ENCODE measurements at regions not wholly inside any gene's neighbourhood (a gene's known extent, or its start where the extent isn't known, plus 50 kb on each side); places are given as distances from the start of the nearest gene placed in this dataset.

DNA sequence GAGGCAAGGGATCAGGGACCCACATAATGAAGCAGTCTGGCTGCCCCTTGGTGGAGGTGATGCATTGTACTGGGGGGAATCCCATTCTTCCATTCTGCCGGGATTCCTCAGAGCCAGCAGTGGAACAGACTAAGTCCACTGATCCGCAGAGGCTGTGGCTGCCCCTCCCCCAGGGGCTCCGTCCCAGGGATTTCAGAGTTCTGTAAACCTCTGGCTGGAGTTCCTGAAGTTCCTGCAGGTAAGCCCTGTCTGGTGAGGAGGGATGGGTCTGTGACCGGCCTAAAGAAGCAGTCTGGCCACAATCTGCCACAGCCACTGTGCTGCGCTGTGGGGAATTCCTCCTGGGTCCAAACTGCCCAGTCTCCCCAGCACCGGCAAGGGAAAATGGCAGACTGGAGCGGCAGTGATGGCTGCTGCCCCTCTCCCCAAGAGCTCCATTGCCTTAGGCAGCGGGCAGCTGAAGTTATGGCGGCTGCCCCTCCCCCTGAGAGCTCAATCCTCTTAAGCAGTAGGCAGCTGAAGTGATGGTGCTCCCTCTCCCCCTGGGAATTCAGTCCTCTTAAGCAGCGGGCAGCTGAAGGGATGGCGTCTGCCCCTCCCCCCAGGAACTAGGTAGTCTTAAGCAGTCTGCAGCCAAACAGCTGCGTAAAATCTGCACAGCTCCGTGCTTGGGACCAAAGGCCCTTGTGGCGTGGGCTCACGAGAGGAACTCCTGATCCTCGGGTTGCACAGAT lies 155.7 kb downstream of the PCDH17 start:
- TF ChIP-seq, protein P1, sequence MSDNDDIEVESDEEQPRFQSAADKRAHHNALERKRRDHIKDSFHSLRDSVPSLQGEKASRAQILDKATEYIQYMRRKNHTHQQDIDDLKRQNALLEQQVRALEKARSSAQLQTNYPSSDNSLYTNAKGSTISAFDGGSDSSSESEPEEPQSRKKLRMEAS (CRISPR knock-in tag; IDR thresholded peaks at IDR 0.05), result no peak
- TF ChIP-seq, protein P2, sequence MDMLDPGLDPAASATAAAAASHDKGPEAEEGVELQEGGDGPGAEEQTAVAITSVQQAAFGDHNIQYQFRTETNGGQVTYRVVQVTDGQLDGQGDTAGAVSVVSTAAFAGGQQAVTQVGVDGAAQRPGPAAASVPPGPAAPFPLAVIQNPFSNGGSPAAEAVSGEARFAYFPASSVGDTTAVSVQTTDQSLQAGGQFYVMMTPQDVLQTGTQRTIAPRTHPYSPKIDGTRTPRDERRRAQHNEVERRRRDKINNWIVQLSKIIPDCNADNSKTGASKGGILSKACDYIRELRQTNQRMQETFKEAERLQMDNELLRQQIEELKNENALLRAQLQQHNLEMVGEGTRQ (CRISPR knock-in tag; IDR thresholded peaks at IDR 0.05), result no peak
- TF ChIP-seq OVOL2 (CRISPR knock-in tag; IDR thresholded peaks at IDR 0.05; ENCODE audit: borderline replicate concordance) (no peak), ESRRA (CRISPR knock-in tag; IDR thresholded peaks at IDR 0.05; ENCODE audit: borderline replicate concordance) (no peak), FOXJ3 (CRISPR knock-in tag; IDR thresholded peaks at IDR 0.05; ENCODE audit: borderline replicate concordance) (no peak), FOXP1 (CRISPR knock-in tag; IDR thresholded peaks at IDR 0.05; ENCODE audit: borderline replicate concordance) (no peak)
- TF ChIP-seq, protein P3, sequence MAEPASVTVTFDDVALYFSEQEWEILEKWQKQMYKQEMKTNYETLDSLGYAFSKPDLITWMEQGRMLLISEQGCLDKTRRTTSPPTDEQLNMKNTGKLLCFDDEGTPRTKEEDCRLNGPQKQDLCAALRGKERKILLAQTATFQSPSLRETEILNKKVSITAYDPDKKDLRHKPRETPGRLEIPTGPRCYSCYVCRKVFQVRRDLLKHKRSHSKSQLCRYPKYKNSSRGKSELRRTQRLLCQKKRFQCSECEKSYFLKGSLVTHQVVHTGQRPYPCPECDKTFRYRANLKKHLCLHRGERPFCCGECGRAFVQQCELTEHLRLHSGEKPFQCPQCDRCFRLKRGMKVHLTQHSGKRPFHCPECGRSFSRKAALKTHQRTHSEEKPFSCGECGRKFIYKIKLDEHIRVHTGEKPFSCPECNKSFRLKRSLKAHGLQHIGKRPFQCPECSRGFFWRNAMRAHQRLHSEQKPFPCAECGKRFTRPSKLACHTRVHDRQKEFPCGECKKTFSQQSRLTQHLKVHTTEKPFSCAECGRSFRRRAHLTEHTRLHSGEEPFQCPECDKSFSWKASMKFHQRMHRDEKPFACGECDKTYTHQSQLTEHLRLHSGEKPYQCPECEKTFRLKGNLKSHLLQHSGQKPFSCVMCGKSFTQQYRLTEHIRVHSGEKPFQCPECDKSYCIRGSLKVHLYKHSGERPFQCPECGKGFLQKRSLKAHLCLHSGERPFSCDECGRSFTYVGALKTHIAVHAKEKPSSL (CRISPR knock-in tag; conservative IDR thresholded peaks at IDR 0.05), result no peak
- TF ChIP-seq, protein P4, sequence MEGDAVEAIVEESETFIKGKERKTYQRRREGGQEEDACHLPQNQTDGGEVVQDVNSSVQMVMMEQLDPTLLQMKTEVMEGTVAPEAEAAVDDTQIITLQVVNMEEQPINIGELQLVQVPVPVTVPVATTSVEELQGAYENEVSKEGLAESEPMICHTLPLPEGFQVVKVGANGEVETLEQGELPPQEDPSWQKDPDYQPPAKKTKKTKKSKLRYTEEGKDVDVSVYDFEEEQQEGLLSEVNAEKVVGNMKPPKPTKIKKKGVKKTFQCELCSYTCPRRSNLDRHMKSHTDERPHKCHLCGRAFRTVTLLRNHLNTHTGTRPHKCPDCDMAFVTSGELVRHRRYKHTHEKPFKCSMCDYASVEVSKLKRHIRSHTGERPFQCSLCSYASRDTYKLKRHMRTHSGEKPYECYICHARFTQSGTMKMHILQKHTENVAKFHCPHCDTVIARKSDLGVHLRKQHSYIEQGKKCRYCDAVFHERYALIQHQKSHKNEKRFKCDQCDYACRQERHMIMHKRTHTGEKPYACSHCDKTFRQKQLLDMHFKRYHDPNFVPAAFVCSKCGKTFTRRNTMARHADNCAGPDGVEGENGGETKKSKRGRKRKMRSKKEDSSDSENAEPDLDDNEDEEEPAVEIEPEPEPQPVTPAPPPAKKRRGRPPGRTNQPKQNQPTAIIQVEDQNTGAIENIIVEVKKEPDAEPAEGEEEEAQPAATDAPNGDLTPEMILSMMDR (IDR thresholded peaks at IDR 0.05), result no peak
- TF ChIP-seq, protein P5, sequence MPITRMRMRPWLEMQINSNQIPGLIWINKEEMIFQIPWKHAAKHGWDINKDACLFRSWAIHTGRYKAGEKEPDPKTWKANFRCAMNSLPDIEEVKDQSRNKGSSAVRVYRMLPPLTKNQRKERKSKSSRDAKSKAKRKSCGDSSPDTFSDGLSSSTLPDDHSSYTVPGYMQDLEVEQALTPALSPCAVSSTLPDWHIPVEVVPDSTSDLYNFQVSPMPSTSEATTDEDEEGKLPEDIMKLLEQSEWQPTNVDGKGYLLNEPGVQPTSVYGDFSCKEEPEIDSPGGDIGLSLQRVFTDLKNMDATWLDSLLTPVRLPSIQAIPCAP (CRISPR knock-in tag; IDR thresholded peaks at IDR 0.05), result no peak
- TF ChIP-seq, protein P6, sequence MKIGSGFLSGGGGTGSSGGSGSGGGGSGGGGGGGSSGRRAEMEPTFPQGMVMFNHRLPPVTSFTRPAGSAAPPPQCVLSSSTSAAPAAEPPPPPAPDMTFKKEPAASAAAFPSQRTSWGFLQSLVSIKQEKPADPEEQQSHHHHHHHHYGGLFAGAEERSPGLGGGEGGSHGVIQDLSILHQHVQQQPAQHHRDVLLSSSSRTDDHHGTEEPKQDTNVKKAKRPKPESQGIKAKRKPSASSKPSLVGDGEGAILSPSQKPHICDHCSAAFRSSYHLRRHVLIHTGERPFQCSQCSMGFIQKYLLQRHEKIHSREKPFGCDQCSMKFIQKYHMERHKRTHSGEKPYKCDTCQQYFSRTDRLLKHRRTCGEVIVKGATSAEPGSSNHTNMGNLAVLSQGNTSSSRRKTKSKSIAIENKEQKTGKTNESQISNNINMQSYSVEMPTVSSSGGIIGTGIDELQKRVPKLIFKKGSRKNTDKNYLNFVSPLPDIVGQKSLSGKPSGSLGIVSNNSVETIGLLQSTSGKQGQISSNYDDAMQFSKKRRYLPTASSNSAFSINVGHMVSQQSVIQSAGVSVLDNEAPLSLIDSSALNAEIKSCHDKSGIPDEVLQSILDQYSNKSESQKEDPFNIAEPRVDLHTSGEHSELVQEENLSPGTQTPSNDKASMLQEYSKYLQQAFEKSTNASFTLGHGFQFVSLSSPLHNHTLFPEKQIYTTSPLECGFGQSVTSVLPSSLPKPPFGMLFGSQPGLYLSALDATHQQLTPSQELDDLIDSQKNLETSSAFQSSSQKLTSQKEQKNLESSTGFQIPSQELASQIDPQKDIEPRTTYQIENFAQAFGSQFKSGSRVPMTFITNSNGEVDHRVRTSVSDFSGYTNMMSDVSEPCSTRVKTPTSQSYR (CRISPR knock-in tag; IDR thresholded peaks at IDR 0.05), result no peak

All from WTC11 (cell line).